ENCODE measurements at regions not wholly inside any gene's neighbourhood (a gene's known extent, or its start where the extent isn't known, plus 50 kb on each side); places are given as distances from the start of the nearest gene placed in this dataset.

DNA sequence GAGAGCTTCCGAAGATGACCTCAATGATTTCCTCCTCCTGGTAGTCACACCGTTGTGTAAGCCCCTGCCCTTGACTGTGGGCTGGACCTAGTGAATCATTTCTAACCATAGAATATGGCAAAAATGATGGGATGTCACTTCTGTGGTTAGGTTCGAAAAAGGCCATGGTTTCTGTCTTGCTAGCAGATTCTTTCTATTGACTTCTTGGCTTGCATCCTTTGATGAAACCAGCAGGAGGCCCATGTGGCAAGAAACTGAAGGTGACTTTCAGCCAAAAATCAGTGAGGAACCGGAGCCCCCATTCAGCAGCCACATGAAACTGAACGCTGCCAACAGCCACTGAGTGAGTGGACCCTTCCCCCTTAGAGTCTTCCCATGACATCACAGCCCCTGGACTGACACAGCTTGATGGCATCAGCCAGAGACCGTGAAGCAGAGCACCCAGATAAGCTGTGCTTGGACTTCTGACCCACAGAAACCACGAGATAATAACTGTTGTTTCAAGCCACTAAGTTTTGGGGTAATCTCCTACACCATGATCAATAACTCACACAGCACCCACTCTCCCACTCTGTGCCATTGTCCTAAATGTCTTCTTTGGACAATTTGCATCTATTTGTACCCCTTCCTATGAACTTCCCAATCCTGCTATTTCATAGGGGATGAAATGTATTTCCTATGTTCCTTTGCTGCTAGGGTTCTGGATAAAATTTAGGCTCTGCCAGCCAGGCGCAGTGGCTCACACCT, 148.0 kb upstream of the STX18 start:
- no peak for DNase-seq

GRCh38 chr4:4687935-4688727, 146.3 kb upstream of the STX18 start:
- no peak for DNase-seq

GRCh38 chr4:4687100-4687499, 145.3 kb upstream of the STX18 start:
- DNase-seq, result no peak

DNA sequence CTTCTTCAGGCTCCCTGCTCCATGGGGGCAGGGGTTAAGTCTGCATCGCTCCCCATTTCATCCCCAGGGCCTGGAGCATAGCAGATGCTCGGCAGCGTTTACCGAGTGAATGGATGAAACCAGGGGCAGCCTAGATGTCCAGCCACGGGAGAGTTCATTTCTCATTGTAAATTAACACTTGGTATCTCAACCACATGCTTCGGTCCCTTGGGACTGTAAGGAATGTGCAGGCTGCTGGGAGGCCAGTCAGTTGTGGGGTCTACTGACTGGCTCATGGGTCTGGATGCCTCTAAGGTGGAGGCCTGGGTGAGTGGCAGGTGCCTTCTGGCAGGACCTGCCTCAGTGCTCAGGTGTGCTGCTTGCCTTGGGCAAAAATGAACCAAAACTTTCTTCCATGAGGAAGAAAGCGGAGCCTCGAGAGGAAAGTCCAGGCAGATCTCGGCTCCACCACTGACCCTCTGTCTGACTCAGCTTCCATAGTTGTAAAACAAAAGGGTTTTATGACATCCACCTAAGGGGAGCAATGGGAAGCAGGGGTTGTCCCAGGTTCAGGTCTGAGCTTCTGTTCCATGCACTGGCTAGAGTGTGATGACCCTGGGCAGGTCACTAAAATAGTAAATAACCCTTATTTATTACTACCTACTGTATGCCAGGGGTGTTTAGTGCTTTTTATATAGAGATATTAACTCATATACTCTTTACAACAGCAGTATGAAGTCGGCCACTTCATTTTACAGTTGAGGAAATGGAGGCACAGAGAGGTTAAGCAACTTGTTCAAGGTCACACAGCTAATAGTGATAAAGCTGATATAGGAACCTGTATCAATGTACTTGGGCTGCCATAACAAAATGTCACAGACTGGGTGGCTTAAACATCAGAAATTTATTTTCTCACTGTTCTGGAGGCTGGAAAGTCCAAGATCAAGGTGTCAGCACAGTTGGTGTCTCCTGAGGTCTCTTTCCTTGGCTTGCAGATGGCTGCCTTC, 144.3 kb upstream of the STX18 start:
- DNase-seq, result no peak

DNA sequence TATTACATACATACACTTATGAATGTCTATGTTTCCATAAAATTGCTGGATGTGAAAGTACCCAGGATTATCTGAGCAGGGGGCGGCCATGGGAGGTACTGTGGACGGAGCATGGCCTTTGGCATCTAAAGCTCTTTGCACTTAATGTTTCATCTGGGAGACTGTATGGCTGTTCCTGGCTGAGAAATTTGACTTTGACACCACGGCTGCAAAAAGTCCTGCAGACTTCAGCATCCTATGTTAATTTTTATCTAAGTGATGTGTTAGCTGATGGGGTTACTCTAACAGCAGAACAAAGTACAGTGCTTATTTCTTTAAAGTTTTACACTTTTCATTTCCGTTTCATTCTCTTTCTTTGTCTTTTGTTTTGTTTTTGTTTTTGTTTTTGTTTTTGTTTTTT, 139.8 kb upstream of the STX18 start:
- DNase-seq, result no peak

GRCh38 chr4:4680758-4681157, 138.9 kb upstream of the STX18 start:
- DNase-seq, result no peak

DNA sequence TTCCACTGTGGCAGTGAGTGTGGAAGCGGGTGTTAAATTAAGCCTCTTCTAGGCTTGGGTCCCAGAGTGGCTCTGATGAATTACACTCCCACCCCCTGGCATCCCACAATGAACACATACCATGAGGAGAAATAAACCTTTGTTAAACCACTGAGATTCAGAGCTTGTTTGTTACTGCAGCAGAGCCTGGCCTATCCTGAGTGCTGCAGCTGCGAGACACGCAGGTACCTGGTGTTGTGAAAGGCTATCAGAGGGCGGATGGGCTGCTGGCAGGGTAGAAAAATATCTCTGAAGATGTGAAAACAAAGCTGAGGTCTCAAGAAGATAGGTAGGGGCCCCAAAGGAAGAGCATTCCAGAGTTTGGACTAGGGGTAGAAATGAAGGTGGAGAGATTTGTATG, 138.4 kb upstream of the STX18 start:
- DNase-seq, result no peak

- DNase-seq, result no peak
These were observed 136.0 kb upstream of the STX18 start for GRCh38 chr4:4677556-4678522.

- no peak for DNase-seq
These were observed 133.8 kb upstream of the STX18 start for GRCh38 chr4:4675641-4676040.

GRCh38 chr4:4675051-4675581, 133.3 kb upstream of the STX18 start:
- DNase-seq, result no peak

GRCh38 chr4:4673070-4673469, 131.2 kb upstream of the STX18 start:
- DNase-seq, result no peak

DNA sequence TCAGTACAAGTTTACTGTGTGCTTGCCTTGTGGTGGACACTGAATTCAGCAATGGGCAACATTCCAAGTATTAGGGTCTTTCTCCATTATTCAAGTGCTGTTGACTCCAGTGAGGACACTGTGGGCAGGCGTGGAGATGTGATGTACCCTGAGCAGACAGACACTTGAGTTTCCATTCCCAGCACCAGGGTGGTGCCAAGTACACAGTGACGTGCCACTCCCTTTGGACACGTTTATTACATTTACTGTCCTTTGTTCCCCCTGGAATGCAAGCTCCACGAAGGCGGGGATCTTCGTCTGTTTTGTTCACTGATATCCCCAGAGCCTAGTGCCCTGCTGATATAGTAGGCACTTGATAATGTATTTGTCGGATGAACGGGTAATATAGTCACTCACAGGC, 130.6 kb upstream of the STX18 start:
- DNase-seq, result no peak

- DNase-seq, result no peak
These were observed 130.0 kb upstream of the STX18 start for GRCh38 chr4:4671774-4672349.

GRCh38 chr4:4670869-4671268, 129.0 kb upstream of the STX18 start:
- DNase-seq, result no peak

DNA sequence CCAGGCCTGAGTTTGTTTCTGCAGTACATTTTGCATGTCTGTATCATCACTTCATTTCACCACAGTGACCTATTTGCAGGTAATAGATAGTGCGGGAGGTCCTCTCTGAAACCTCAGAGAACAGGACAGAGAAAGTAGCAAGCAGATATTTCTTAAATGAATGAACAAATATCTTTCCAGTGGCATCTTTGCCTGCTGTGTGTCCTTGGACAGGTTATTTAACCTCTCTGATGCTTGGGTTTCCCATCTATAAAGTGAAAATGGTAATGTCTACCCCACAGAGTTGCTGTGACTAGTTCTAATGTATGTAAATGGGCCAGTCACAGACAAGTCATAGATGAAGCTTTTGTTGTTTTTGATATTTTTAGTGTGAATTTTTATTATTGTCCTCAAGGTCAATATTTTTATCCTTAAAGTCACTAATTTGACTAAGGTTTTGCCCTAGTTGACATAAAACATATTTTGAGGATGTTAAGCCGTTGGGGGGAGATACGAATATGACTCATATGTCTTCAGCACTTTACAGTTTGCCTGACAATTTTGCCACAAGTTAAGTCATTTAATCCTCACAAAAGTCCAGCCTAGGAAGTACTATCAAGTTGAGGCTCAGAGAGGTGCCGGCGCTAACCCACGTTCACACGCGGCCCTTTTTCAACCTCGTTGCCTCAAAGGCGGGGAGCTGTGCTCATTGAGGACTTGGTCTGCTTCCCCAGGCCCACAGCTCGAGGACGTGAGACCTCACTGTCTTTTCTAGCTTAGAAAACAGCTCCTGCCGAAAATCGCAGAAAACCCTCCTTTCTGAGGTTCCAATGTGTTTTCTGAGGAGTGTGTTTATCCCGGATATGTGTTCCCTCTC, 126.7 kb upstream of the STX18 start:
- DNase-seq, result no peak

DNA sequence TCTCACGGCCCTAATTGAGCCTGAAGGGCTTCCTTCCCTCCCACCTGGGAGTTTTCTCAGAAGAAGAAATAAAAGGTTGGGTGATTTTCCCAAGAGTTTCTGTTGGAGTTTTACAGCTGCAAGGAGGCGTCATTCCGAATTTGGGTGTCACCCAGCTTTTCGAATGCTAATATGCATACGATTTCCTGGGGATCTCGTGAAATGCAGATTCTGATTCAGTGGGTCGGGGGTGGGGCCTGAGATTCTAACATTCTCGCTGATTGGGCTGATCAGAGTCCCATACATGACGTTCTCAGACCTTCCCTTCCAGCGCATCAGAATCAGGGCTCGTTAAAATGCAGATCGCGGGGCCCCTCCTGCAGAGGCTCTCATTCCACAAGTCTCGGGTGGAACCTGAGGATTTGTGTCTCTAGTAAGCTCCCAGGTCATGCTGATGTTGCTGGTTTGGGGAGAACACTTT, 125.8 kb upstream of the STX18 start:
- DNase-seq, result no peak

DNA sequence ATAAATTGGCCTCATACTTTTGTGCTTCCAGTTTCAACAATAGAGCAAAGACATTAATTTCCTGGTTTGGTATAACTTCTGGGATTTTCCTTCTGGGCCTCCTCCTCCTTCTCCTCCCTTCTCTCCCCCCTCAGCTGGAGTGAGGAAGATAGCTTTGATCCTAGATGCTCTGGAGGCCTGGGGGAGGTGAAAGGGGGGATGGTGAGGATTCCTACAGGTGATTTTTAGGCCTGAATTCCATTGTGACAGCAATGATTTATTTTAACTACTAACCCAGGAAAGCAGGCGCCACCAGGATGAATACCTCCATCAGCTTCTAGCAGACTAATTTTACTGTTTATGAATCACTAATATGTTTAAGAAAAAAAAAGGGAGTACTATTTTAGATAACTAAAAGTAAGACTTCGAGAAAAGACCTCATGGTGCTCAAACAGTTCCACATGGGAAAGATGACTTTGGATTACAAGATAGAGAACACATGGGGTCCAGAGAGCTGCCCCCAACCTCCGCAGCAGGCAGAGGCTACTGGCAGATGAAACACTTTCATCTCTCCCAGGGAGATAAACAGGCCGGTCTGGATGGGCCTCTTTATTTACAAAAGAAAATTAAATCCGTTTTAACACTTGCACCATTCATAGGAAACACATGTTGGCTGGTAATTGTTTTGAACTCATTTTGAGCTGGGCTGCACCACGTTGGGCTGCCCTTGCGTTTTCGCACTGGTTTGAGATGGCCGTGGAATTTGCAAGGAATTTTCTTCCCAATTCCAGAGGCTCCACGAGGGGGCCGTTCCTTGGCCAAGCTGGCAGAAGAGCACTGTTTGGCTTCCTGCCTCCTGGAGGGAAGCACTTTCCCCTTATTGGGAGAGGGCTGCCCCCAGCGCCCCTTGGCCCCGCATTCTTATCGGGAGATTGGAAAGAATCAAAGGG, 125.1 kb upstream of the STX18 start:
- no peak for DNase-seq

DNA sequence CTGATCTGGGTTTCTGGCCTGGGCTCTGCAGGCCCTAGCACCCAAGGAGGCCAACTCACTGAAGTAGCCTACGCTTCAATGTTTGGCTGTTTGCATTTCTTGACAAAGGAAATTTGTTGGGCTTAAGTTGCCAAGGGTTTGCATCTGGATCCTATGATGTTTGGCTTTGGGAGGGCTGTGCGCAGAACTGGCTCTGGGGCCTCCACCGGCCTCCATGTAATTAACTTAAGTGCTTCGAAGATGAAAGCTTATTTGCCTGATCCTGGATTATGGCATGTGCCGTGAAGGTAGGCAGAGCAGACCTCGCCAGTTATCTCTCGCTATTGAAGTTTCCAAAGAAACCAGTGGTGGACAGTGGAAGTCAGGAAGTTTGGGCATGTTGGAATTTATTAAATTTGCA, 124.3 kb upstream of the STX18 start:
- no peak for DNase-seq

DNA sequence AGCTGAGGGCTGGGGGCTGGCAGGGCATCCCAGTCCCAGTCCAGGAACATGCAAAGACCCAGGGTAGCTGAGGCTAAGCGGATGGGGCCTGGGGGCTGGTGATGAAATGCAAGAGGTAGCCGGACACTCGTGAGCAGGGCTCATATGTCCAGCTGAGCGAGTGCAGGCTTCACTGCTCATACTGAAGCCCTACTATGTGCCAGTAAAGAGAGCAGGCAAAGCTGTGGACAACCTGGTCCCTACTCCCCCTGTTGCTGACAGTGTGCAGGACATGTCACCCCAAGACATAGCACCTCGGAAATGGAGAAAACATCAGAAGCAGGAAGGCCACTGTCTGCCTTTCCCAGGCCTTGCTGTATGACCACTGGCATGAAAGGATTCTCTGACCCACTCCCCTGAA, 122.4 kb upstream of the STX18 start:
- no peak for DNase-seq
